ENCODE measurements at regions not wholly inside any gene's neighbourhood (a gene's known extent, or its start where the extent isn't known, plus 50 kb on each side); places are given as distances from the start of the nearest gene placed in this dataset.
A peak's percentile ranks its signal among the peaks of the same experiment; 100 is the strongest.
"Not testable (repeated sequence)": the region's sequence is repeated elsewhere in the genome, so short reads cannot be mapped to it uniquely, and the experiment has no call there.

DNA sequence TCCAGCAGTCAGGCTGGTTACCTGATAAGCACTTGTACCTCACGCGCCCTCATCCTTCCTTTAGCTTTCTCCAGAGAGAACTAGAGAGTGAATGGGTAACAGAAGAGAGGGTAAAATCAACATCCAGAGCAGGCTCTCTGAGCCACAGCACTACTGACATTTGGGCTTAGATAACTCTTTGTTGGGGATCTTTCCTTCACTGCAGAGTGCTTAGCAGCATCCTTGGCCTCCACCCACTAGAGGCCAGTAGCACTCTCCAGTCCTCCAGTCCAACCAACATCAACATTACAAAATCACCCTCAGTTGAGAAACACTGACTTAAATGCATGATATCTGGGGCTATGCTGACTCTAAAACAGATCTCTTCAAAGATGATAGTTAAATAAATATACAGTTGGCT lies 220.7 kb downstream of the TACR3 start:
- peak; percentile 48 for DNase-seq (ENCODE audit: low read depth)
- TF ChIP-seq, protein P1, sequence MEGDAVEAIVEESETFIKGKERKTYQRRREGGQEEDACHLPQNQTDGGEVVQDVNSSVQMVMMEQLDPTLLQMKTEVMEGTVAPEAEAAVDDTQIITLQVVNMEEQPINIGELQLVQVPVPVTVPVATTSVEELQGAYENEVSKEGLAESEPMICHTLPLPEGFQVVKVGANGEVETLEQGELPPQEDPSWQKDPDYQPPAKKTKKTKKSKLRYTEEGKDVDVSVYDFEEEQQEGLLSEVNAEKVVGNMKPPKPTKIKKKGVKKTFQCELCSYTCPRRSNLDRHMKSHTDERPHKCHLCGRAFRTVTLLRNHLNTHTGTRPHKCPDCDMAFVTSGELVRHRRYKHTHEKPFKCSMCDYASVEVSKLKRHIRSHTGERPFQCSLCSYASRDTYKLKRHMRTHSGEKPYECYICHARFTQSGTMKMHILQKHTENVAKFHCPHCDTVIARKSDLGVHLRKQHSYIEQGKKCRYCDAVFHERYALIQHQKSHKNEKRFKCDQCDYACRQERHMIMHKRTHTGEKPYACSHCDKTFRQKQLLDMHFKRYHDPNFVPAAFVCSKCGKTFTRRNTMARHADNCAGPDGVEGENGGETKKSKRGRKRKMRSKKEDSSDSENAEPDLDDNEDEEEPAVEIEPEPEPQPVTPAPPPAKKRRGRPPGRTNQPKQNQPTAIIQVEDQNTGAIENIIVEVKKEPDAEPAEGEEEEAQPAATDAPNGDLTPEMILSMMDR (conservative IDR thresholded peaks at IDR 0.05; ENCODE audit: low read length) = peak; percentile 49
- no peak overlapping the region for H3K4me3 ChIP-seq (ENCODE audit: low read length)

DNA sequence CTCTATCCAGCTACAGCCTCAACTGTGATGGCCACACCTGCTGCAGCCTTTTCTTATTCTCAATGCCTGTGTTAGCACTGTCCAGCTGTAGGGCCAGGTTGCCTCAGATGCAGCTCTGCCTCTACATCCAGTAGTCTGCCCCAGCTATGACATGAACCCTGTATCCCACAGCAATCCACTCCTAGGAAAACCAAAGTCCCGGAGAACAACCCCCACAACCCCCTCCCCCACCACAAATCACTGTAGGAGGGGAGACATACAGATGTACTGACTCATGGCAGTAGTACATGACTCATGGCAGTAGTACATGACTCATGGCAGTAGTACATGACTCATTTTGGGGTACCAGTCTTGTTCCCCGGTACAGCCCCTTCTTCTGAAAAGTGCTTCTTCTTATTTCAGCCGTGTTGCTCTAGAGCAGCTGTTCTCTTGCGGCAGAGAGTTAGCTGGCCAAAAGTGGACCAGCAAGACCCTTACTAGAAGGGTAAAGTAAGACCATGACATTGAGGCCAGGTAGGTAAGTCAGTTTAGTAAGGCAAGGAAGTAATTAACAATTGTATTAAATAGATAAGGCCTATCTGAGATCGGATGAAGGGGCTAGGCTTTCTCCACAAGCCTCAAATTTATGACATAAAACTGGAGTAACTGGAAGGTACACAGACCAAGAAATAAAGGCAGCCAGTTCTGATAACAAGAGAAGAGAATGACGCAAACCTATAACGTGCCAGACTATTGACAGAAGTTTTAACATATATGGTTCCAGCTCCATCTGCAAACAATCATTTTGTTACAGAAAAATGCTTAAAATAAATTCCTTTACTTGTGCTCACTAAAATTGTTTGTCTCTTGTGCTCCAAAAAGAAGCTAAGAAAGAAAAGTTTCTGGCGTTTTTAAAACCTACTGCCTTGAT lies 221.4 kb downstream of the TACR3 start:
- TF ChIP-seq, protein P1 (conservative IDR thresholded peaks at IDR 0.05; ENCODE audit: low read length) = no peak
- H3K4me3 ChIP-seq (ENCODE audit: low read length) = no peak overlapping the region
- peak; percentile 76 for DNase-seq (ENCODE audit: low read depth)

DNA sequence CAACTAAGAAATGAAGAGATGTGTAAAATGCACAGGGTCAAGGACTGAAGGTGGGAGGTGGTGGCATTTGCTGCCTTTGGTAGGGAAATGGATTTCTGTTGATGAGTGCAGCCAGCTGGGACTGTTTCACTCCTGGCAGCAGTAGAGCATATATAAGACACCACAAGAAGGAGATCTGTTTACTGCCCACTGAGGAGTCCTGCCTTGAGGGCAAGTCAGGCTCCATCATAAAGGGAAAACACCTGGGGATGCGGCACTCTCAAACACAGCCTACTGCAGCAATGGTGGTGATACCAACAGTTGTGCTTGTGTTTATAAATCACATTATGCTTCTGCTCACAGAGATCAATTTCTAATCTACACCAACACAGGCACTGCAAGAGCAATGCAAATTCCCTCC lies 222.1 kb downstream of the TACR3 start:
- TF ChIP-seq, protein P1 (conservative IDR thresholded peaks at IDR 0.05; ENCODE audit: low read length) = no peak
- DNase-seq (ENCODE audit: low read depth) = no peak
- H3K4me3 ChIP-seq (ENCODE audit: low read length) = no peak overlapping the region

DNA sequence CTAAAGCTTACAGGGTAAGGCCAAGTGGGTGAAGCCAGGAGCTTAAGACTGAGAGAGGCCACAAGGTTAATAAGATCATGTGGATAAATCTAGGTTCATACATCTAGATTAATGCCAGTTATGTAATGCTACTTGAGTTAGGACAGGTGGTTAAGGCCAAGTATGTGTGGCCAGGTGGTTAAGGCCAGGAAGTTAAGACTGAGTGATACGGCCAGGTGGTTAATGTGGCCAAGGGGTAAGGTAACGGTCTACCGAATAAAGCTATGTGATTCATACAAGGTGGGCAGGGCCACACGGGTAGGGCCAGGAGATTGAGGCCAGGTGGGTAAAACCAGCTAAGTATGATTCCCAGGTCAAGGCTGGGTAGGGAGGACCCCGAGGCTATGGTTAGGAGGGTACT lies 223.0 kb downstream of the TACR3 start:
- H3K4me3 ChIP-seq (ENCODE audit: low read length) = no peak overlapping the region
- DNase-seq (ENCODE audit: low read depth) = no peak
- TF ChIP-seq, protein P1 (conservative IDR thresholded peaks at IDR 0.05; ENCODE audit: low read length) = no peak

DNA sequence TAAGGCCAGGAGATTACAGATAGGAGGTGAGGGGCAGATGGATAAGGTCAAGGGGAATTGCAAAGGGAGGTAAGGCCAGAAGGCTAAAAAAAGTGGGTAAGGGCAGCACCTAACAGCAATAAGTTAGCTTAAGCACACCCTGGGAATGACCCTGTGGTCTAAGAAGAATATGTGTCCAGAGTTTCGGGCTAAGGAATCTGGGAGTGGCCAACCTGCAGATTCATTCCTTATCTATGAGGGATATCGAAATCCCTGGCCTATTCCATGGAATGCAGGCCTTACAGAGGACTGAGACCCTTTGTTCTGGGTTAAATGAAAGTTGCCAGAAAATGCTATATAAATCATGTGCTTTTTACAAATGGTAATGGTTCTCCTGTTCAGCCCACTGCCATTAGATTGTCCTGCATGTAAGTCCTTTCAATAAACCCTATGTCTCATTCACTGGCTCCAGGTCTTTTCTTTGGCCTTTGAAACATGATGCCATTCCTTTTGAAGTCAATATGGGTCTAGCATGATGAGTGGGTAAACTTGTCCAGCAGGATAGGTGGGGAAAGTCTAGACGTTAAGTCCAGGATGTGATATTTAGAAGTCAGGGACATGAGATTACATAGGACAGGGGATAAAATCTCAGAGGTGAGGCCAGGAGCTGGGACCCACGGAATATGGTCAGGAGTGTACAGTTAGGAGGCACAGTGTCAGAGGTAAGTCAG lies 226.2 kb downstream of the TACR3 start:
- TF ChIP-seq, protein P1 (conservative IDR thresholded peaks at IDR 0.05; ENCODE audit: low read length) = no peak
- no peak for DNase-seq (ENCODE audit: low read depth)
- H3K4me3 ChIP-seq (ENCODE audit: low read length) = no peak overlapping the region

DNA sequence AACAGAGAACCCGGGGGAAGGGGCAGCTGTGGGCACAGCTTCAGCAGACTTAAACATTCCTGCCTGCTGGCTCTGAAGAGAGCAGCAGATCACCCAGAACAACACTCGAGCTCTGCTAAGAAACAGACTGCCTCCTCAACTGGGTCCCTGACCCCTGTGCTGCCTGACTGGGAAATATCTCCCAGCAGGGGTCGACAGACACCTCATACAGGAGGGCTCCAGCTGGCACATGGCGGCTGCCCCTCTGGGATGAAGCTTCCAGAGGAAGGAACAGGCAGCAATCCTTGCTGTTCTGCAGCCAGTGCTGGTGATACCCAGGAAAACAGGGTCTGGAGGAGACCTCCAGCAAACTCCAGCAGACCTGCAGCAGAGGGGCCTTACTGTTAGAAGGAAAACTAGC lies 234.5 kb downstream of the TACR3 start:
- not testable (repeated sequence) for DNase-seq (ENCODE audit: low read depth); H3K4me3 ChIP-seq (ENCODE audit: low read length)

DNA sequence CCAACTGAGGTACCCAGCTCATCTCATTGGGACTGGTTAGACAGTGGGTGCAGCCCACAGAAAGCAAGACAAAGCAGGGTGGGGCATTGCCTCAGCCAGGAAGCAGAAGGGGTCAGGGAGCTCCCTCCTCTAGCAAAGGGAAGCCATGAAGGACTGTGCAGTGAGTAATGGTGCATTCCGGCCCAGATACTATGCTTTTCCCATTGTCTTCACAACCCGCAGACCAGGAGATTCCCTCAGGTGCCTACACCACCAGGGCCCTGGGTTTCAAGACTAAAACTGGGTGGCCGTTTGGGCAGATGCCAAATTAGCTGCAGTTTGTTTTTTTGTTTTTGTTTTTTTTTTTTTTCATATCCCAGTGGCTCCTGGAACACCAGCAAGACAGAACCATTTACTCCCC lies 235.3 kb downstream of the TACR3 start:
- TF ChIP-seq, protein P1 (conservative IDR thresholded peaks at IDR 0.05; ENCODE audit: low read length) = no peak
- no peak for DNase-seq (ENCODE audit: low read depth)
- H3K4me3 ChIP-seq (ENCODE audit: low read length) = no peak overlapping the region
